Rectal smooth muscle tissue (tissue), 1 donor: ENCODE measurements at regions not wholly inside any gene's neighbourhood (a gene's known extent, or its start where the extent isn't known, plus 50 kb on each side); places are given as distances from the start of the nearest gene placed in this dataset.

Source experiments
- H3K27ac ChIP-seq: one replicate; pipeline ENCODE4 v1.7.0; 2013; ENCODE audit warnings: low read depth, low read length, inconsistent platforms
- H3K27me3 ChIP-seq: one replicate; pipeline ENCODE4 v1.7.0; 2013; ENCODE audit warnings: low read length; ENCODE audit not compliant: control insufficient read depth, insufficient read depth
- H3K36me3 ChIP-seq: one replicate; pipeline ENCODE4 v1.7.0; 2013; ENCODE audit warnings: low read length; ENCODE audit not compliant: control insufficient read depth, insufficient read depth
- H3K4me1 ChIP-seq: one replicate; pipeline ENCODE4 v1.7.0; 2013; ENCODE audit warnings: low read length; ENCODE audit not compliant: control insufficient read depth, insufficient read depth
- H3K4me3 ChIP-seq: one replicate; pipeline ENCODE4 v1.7.0; 2013; ENCODE audit warnings: low read length
- H3K9ac ChIP-seq: one replicate; pipeline ENCODE4 v1.7.0; 2013; ENCODE audit warnings: low read length

- Histone ChIP-seq H3K36me3 (no peaks in the 10 kb centered on the region), H3K4me1 (no peaks in the 10 kb centered on the region), H3K9ac (no peak overlapping the region), H3K27ac (no peak overlapping the region), H3K27me3 (no peaks in the 10 kb centered on the region), H3K4me3 (no peak overlapping the region)
Measured at GRCh38 chr16:5427571-5427970, 330.0 kb upstream of the EEF2KMT start.

GRCh38 chr16:5422643-5423496, 325.3 kb upstream of the EEF2KMT start:
- no peak overlapping the region for H3K27ac ChIP-seq
- no peaks in the 10 kb centered on the region for H3K27me3 ChIP-seq
- no peaks in the 10 kb centered on the region for H3K4me1 ChIP-seq
- no peak overlapping the region for H3K9ac ChIP-seq
- H3K36me3 ChIP-seq = no peaks in the 10 kb centered on the region
- H3K4me3 ChIP-seq = no peak overlapping the region

GRCh38 chr16:5422047-5422446, 324.5 kb upstream of the EEF2KMT start:
- H3K27me3 ChIP-seq = no peaks in the 10 kb centered on the region
- H3K9ac ChIP-seq = no peak overlapping the region
- H3K4me3 ChIP-seq = no peak overlapping the region

GRCh38 chr16:5416013-5416412, 318.4 kb upstream of the EEF2KMT start:
- no peak overlapping the region for H3K27ac ChIP-seq
- H3K4me3 ChIP-seq = no peak overlapping the region
- no peaks in the 10 kb centered on the region for H3K27me3 ChIP-seq
- H3K9ac ChIP-seq = no peak overlapping the region
- H3K4me1 ChIP-seq = no peaks in the 10 kb centered on the region
- H3K36me3 ChIP-seq = no peaks in the 10 kb centered on the region

More at GRCh38 chr16:5422047-5422446, 324.5 kb upstream of the EEF2KMT start:
- H3K4me1 ChIP-seq = no peaks in the 10 kb centered on the region
- H3K27ac ChIP-seq = no peak overlapping the region
- no peaks in the 10 kb centered on the region for H3K36me3 ChIP-seq

- Histone ChIP-seq H3K27me3 (no peaks in the 10 kb centered on the region), H3K4me1 (no peaks in the 10 kb centered on the region), H3K36me3 (no peaks in the 10 kb centered on the region), H3K27ac (no peak overlapping the region), H3K4me3 (no peak overlapping the region), H3K9ac (no peak overlapping the region)
Measured at GRCh38 chr16:5415123-5415522, 317.5 kb upstream of the EEF2KMT start.

- Histone ChIP-seq H3K4me3 (no peak overlapping the region), H3K27me3 (no peaks in the 10 kb centered on the region)
Measured at GRCh38 chr16:5412731-5413130, 315.1 kb upstream of the EEF2KMT start.

GRCh38 chr16:5398203-5398602, 300.6 kb upstream of the EEF2KMT start:
- no peak overlapping the region for H3K27ac ChIP-seq
- H3K9ac ChIP-seq = no peak overlapping the region
- no peaks in the 10 kb centered on the region for H3K4me1 ChIP-seq
- H3K27me3 ChIP-seq = no peaks in the 10 kb centered on the region
- no peaks in the 10 kb centered on the region for H3K36me3 ChIP-seq
- no peak overlapping the region for H3K4me3 ChIP-seq

More at GRCh38 chr16:5412731-5413130, 315.1 kb upstream of the EEF2KMT start:
- Histone ChIP-seq H3K27ac (no peak overlapping the region), H3K4me1 (no peaks in the 10 kb centered on the region), H3K36me3 (no peaks in the 10 kb centered on the region), H3K9ac (no peak overlapping the region)

GRCh38 chr16:5396880-5397279, 299.3 kb upstream of the EEF2KMT start:
- H3K4me1 ChIP-seq = no peaks in the 10 kb centered on the region
- no peak overlapping the region for H3K9ac ChIP-seq
- H3K4me3 ChIP-seq = no peak overlapping the region
- no peaks in the 10 kb centered on the region for H3K27me3 ChIP-seq
- H3K36me3 ChIP-seq = no peaks in the 10 kb centered on the region
- no peak overlapping the region for H3K27ac ChIP-seq

GRCh38 chr16:5393070-5393469, 295.5 kb upstream of the EEF2KMT start:
- Histone ChIP-seq H3K4me1 (no peaks in the 10 kb centered on the region), H3K4me3 (no peak overlapping the region), H3K36me3 (no peaks in the 10 kb centered on the region), H3K9ac (no peak overlapping the region), H3K27ac (no peak overlapping the region), H3K27me3 (no peaks in the 10 kb centered on the region)

- Histone ChIP-seq H3K36me3 (no peaks in the 10 kb centered on the region), H3K9ac (no peak overlapping the region), H3K4me1 (no peaks in the 10 kb centered on the region), H3K4me3 (no peak overlapping the region), H3K27me3 (no peaks in the 10 kb centered on the region), H3K27ac (no peak overlapping the region)
Measured at GRCh38 chr16:5386989-5387388, 289.4 kb upstream of the EEF2KMT start.

- H3K27ac ChIP-seq = no peak overlapping the region
- no peak overlapping the region for H3K4me3 ChIP-seq
- H3K36me3 ChIP-seq = no peaks in the 10 kb centered on the region
Measured at GRCh38 chr16:5385811-5386210, 288.2 kb upstream of the EEF2KMT start.

GRCh38 chr16:5385115-5385514, 287.5 kb upstream of the EEF2KMT start:
- Histone ChIP-seq H3K9ac (no peak overlapping the region), H3K27me3 (no peaks in the 10 kb centered on the region), H3K27ac (no peak overlapping the region), H3K4me3 (no peak overlapping the region), H3K36me3 (no peaks in the 10 kb centered on the region), H3K4me1 (no peaks in the 10 kb centered on the region)

More at GRCh38 chr16:5385811-5386210, 288.2 kb upstream of the EEF2KMT start:
- no peaks in the 10 kb centered on the region for H3K27me3 ChIP-seq
- H3K9ac ChIP-seq = no peak overlapping the region
- no peaks in the 10 kb centered on the region for H3K4me1 ChIP-seq

GRCh38 chr16:5383737-5384136, 286.1 kb upstream of the EEF2KMT start:
- no peak overlapping the region for H3K4me3 ChIP-seq
- no peaks in the 10 kb centered on the region for H3K36me3 ChIP-seq
- no peaks in the 10 kb centered on the region for H3K4me1 ChIP-seq
- H3K9ac ChIP-seq = no peak overlapping the region
- H3K27me3 ChIP-seq = no peaks in the 10 kb centered on the region
- H3K27ac ChIP-seq = no peak overlapping the region
